K562 (cell line): ENCODE measurements at regions not wholly inside any gene's neighbourhood (a gene's known extent, or its start where the extent isn't known, plus 50 kb on each side); places are given as distances from the start of the nearest gene placed in this dataset.

Experiments
- NFE2L1 ChIP-seq: fragments of 450-650 bp; IDR thresholded peaks from 2 replicates; pipeline ENCODE4 v1.6.1; 2016; ENCODE audit warnings: missing genetic modification characterization, low read depth, mild to moderate bottlenecking, missing compliant biosample characterization, moderate library complexity, borderline replicate concordance
- RBM22 ChIP-seq: fragments of 200-400 bp; formaldehyde crosslinking; IDR thresholded peaks from 2 replicates; pipeline ENCODE4 v1.6.1; 2018; ENCODE audit warnings: low read length, low read depth; ENCODE audit not compliant: poor library complexity, severe bottlenecking
- RBM39 ChIP-seq: fragments of 200-400 bp; formaldehyde crosslinking; optimal IDR thresholded peaks from 2 replicates; pipeline ENCODE3; 2018; ENCODE audit warnings: low read depth, low read length
- SP1 ChIP-seq: sonication (generic); formaldehyde crosslinking; IDR thresholded peaks from 2 replicates; pipeline ENCODE4 v1.8.1; 2022; ENCODE audit warnings: mild to moderate bottlenecking, missing genetic modification reagents
- SREBF2 ChIP-seq: sonication (generic); formaldehyde crosslinking; IDR thresholded peaks from 2 replicates; pipeline ENCODE4 v1.4.0; 2020; ENCODE audit warnings: mild to moderate bottlenecking, missing genetic modification reagents
- U2AF1 ChIP-seq: fragments of 200-400 bp; formaldehyde crosslinking; optimal IDR thresholded peaks from 2 replicates; pipeline ENCODE3; 2017; ENCODE audit warnings: mild to moderate bottlenecking, low read depth, low read length, moderate library complexity
- TF ChIP-seq, protein P1 (sequence below): fragments of 450-650 bp; formaldehyde crosslinking; IDR thresholded peaks from 2 replicates; pipeline ENCODE4 v1.4.0; 2020; ENCODE audit warnings: mild to moderate bottlenecking, mixed read lengths
- TF ChIP-seq, protein P2 (sequence below), 2 experiments: fragments of 450-650 bp in 1 of 2; sonication (generic) in 1 of 2; formaldehyde crosslinking in 1 of 2; IDR thresholded peaks; 2 replicates each; pipeline versions ENCODE4 v1.7.1 to v1.9.0; 2016 to 2022; ENCODE audit warnings: inconsistent platforms in 1 of 2, mild to moderate bottlenecking in 1 of 2, missing genetic modification reagents in 1 of 2

DNA sequence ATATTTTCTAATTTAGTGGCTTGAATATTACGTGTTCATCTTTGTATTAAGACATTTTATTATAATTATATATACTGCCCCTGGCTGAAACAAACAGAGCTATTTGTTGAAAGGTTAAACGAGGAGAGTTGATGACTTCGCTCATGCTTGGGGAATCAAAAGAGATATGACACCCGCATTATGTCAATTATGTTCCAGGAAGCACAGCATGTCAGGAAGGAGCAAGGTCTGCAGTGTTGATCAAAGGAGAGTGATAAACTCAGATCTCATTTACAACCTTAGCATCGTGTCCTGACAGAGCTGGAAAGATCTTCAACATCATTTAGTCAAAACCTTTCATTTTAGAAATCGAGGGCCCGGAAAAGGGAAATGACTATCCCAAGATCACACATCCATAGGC is 510.1 kb downstream of the TDRD15 start:
- TF ChIP-seq SP1 (no peak), U2AF1 (no peak), SREBF2 (CRISPR knock-in tag) (no peak), RBM22 (no peak), NFE2L1 (tag) (no peak), RBM39 (no peak)
- TF ChIP-seq, protein P1, sequence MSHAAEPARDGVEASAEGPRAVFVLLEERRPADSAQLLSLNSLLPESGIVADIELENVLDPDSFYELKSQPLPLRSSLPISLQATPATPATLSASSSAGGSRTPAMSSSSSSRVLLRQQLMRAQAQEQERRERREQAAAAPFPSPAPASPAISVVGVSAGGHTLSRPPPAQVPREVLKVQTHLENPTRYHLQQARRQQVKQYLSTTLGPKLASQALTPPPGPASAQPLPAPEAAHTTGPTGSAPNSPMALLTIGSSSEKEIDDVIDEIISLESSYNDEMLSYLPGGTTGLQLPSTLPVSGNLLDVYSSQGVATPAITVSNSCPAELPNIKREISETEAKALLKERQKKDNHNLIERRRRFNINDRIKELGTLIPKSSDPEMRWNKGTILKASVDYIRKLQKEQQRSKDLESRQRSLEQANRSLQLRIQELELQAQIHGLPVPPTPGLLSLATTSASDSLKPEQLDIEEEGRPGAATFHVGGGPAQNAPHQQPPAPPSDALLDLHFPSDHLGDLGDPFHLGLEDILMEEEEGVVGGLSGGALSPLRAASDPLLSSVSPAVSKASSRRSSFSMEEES (CRISPR knock-in tag) = no peak
- TF ChIP-seq, protein P2, sequence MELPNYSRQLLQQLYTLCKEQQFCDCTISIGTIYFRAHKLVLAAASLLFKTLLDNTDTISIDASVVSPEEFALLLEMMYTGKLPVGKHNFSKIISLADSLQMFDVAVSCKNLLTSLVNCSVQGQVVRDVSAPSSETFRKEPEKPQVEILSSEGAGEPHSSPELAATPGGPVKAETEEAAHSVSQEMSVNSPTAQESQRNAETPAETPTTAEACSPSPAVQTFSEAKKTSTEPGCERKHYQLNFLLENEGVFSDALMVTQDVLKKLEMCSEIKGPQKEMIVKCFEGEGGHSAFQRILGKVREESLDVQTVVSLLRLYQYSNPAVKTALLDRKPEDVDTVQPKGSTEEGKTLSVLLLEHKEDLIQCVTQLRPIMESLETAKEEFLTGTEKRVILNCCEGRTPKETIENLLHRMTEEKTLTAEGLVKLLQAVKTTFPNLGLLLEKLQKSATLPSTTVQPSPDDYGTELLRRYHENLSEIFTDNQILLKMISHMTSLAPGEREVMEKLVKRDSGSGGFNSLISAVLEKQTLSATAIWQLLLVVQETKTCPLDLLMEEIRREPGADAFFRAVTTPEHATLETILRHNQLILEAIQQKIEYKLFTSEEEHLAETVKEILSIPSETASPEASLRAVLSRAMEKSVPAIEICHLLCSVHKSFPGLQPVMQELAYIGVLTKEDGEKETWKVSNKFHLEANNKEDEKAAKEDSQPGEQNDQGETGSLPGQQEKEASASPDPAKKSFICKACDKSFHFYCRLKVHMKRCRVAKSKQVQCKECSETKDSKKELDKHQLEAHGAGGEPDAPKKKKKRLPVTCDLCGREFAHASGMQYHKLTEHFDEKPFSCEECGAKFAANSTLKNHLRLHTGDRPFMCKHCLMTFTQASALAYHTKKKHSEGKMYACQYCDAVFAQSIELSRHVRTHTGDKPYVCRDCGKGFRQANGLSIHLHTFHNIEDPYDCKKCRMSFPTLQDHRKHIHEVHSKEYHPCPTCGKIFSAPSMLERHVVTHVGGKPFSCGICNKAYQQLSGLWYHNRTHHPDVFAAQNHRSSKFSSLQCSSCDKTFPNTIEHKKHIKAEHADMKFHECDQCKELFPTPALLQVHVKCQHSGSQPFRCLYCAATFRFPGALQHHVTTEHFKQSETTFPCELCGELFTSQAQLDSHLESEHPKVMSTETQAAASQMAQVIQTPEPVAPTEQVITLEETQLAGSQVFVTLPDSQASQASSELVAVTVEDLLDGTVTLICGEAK (IDR thresholded peaks at IDR 0.05) = no peak
- TF ChIP-seq, protein P2 (CRISPR knock-in tag; IDR thresholded peaks at IDR 0.05) = no peak
